Heart left ventricle (tissue), 16 donors: ENCODE measurements at regions not wholly inside any gene's neighbourhood (a gene's known extent, or its start where the extent isn't known, plus 50 kb on each side); places are given as distances from the start of the nearest gene placed in this dataset.
"Not testable (repeated sequence)": the region's sequence is repeated elsewhere in the genome, so short reads cannot be mapped to it uniquely, and the experiment has no call there.

ENCODE experiments used
- ATAC-seq, 4 donors: fragments of 200-7000 bp; cut with Tn5 transposase; one replicate each; pipeline ENCODE4 v1.9.1; 2020 to 2022; ENCODE audit warnings: moderate library complexity in 4 of 4, mild to moderate bottlenecking in 3 of 4, moderate number of reproducible peaks in 1 of 4
- DNase-seq, 5 donors: peaks; one replicate each; pipeline ENCODE4 v3.0.0-alpha.2; 2020
- H3K27ac ChIP-seq, 12 donors: fragments of 200-600 bp; sonication (generic) in 4 of 12; one replicate each; pipeline versions ENCODE4 v1.5.0 to v1.8.0; 2016 to 2022; ENCODE audit warnings: mild to moderate bottlenecking in 2 of 12
- H3K27me3 ChIP-seq, 9 donors: fragments of 200-600 bp; sonication (generic) in 2 of 9; one replicate each; pipeline versions ENCODE4 v1.5.1 to v1.8.0; 2016 to 2022; ENCODE audit warnings: mild to moderate bottlenecking in 3 of 9
- H3K36me3 ChIP-seq, 9 donors: fragments of 200-600 bp; sonication (generic) in 2 of 9; one replicate each; pipeline versions ENCODE4 v1.5.0 to v1.8.0; 2018 to 2022; ENCODE audit warnings: mild to moderate bottlenecking in 2 of 9
- H3K4me1 ChIP-seq, 12 donors: fragments of 200-600 bp; sonication (generic) in 4 of 12; one replicate each; pipeline versions ENCODE4 v1.5.0 to v1.8.0; 2016 to 2022; ENCODE audit warnings: mild to moderate bottlenecking in 3 of 12
- H3K4me3 ChIP-seq, 12 donors: fragments of 200-600 bp; sonication (generic) in 4 of 12; one replicate each; pipeline versions ENCODE4 v1.5.0 to v1.8.0; 2017 to 2022; ENCODE audit warnings: mild to moderate bottlenecking in 9 of 12, moderate library complexity in 4 of 12
- H3K9me3 ChIP-seq, 12 donors: fragments of 200-600 bp; sonication (generic) in 4 of 12; one replicate each; pipeline versions ENCODE4 v1.5.0 to v1.8.0; 2016 to 2022; ENCODE audit warnings: mild to moderate bottlenecking in 1 of 12
- CTCF ChIP-seq, 12 donors: fragments of 200-600 bp; sonication (generic) in 4 of 12; IDR thresholded peaks; one replicate each; pipeline versions ENCODE4 v1.5.0 to v1.8.0; 2018 to 2022; ENCODE audit warnings: antibody characterized with exemption in 12 of 12, mild to moderate bottlenecking in 5 of 12
- POLR2A ChIP-seq, 2 donors: fragments of 450-650 bp; IDR thresholded peaks; one replicate each; pipeline ENCODE4 v1.6.1; 2017; ENCODE audit warnings: antibody characterized with exemption in 2 of 2, mild to moderate bottlenecking in 2 of 2, moderate library complexity in 2 of 2
- WGBS, 4 donors: extraction: QIAGEN DNeasy Blood & Tissue Kit in 2 of 4; methylation state at CpG; one replicate each; pipeline versions ENCODE4 v1.1.5 to v1.1.7; 2013 to 2018; 5-methylcytosine and 5-hydroxymethylcytosine counted together
- intact Hi-C, 10 donors: fragments of 100-400 bp; cut with DNase I; formaldehyde crosslinking; loops; one replicate each; pipeline versions ENCODE4 v1.11.1 to v1.14.2; 2022
- donor health status: ischemic (EF 13 %, LVEDD 7.1; RV severe dilation, severe dysfunction).
- donor health status: healthy with polysubstance abuse.
- donor health status: DM: no; HTN: yes; CAD: no.
- donor health status: DM: no; HTN: no; CAD: no.
- donor health status: ischemic (EF 25% LVEDD 6.9; RV normal size, moderate dysfunction).
- donor health status: ischemic (EF 25% LVEDD 5.7; RV mildly dilated, moderate dysfunction).
- donor health status: healthy.
- donor health status: DM: yes; HTN: yes; CAD: no.
- donor health status: ischemic (EF 35%, LVEDD 5.7; RV mildly dilated, moderate dysfunction).
- donor health status: nonischemic (EF 11% LVEDD 7.7; RV severe dilation, severe dysfunction).
- donor health status: DM: yes; HTN: yes; CAD: no.
- donor health status: PGD.
- donor health status: ischemic (EF 29% LVEDD 5.4; RV normal size, mild dysfunction).
- donor health status: nonischemic (EF 23%, LVEDD 6.1; RV moderate dilation, normal function).

- DNase-seq = no peak
- Histone ChIP-seq H3K36me3 (no peaks in the 10 kb centered on the region), H3K9me3 (no peaks in the 10 kb centered on the region), H3K27ac (peak overlapping the region in 4 of 12 donors; percentile 3 to 43 (median 14)), H3K4me3 (no peak overlapping the region), H3K4me1 (peaks cover 0 to 27% (median 9%) of the 10 kb centered on the region in 12 donors), H3K27me3 (no peaks in the 10 kb centered on the region)
- TF ChIP-seq POLR2A (IDR thresholded peaks at IDR 0.05) = no peak
- TF ChIP-seq CTCF (IDR thresholded peaks at IDR 0.05) = no peak
- intact Hi-C loops = no loop called here
- peak; percentile 73 to 87 (median 84) for ATAC-seq
- 24 to 42% (median 28%) methylated on average over 3 of the region's 3 CpGs for WGBS, 4 donors
Measured at GRCh38 chr7:55308186-55308929, 56.8 kb upstream of the LANCL2 start.

GRCh38 chr7:55309040-55309991 lies 55.8 kb upstream of the LANCL2 start:
- Histone ChIP-seq H3K27ac (peak overlapping the region in 1 of 12 donors; percentile 13), H3K4me3 (no peak overlapping the region), H3K4me1 (peaks cover 0 to 27% (median 9%) of the 10 kb centered on the region in 12 donors), H3K9me3 (no peaks in the 10 kb centered on the region), H3K36me3 (no peaks in the 10 kb centered on the region), H3K27me3 (no peaks in the 10 kb centered on the region)
- intact Hi-C loops = no loop called here
- WGBS, 4 donors = 85 to 90% (median 87%) methylated on average over 17 of the region's 17 CpGs
- TF ChIP-seq CTCF (IDR thresholded peaks at IDR 0.05) (no peak), POLR2A (IDR thresholded peaks at IDR 0.05) (no peak)
- ATAC-seq (peak in 1 of 4 donors; percentile 13), DNase-seq (peak in 1 of 5 donors; percentile 61)

- 60 to 71% (median 65%) methylated on average over 8 of the region's 8 CpGs for whole genome bisulfite sequencing, 4 donors
- H3K27me3 ChIP-seq = no peaks in the 10 kb centered on the region
- no peak for DNase-seq
- peaks cover 0 to 27% (median 9%) of the 10 kb centered on the region in 12 donors for H3K4me1 ChIP-seq
- H3K9me3 ChIP-seq = no peaks in the 10 kb centered on the region
- TF ChIP-seq POLR2A (IDR thresholded peaks at IDR 0.05) = no peak
- TF ChIP-seq CTCF (IDR thresholded peaks at IDR 0.05) = no peak
- no peaks in the 10 kb centered on the region for H3K36me3 ChIP-seq
- ATAC-seq = no peak
- H3K4me3 ChIP-seq = no peak overlapping the region
- intact Hi-C loops = no loop called here
- no peak overlapping the region for H3K27ac ChIP-seq
Measured at GRCh38 chr7:55310287-55311025, 54.7 kb upstream of the LANCL2 start.

DNA sequence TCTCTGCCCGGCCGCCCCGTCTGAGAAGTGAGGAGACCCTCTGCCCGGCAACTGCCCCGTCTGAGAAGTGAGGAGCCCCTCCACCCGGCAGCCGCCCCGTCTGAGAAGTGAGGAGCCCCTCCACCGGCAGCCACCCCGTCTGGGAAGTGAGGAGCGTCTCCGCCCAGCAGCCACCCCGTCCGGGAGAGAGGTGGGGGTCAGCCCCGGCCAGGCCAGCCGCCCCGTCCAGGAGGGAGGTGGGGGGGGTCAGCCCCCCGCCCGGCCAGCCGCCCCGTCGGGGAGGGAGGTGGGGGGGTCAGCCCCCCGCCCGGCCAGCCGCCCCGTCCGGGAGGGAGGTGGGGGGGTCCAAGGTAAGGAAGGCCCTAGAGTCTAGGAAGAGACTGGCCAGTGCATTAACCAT lies 53.2 kb upstream of the LANCL2 start:
- H3K27ac ChIP-seq, H3K27me3 ChIP-seq, intact Hi-C loops, ATAC-seq, DNase-seq, H3K36me3 ChIP-seq, H3K4me3 ChIP-seq, H3K9me3 ChIP-seq: not testable (repeated sequence)
- WGBS, 4 donors = 89 to 96% (median 93%) methylated on average over 5 to 27 of the region's 27 CpGs
- H3K4me1 ChIP-seq = peaks cover 0 to 21% (median 8%) of the 10 kb centered on the region in 12 donors

DNA sequence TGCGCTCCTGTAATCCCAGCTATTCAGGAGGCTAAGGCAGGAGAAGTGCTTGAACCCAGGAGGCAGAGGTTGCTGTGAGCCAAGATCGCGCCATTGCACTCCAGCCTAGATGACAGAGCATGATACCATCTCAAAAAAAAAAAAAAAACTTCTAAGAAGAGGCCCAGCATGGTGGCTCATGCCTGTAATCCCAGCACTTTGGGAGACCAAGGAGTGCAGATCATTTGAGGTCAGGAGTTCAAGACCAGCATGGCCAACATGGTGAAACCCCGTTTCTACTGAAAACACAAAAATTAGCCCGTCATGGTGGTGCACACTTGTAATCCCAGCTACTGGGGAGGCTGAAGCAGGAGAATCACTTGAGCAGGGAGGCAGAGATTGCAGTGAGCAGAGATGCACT lies 51.5 kb upstream of the LANCL2 start:
- intact Hi-C loops, H3K27me3 ChIP-seq, H3K4me1 ChIP-seq, ATAC-seq, H3K9me3 ChIP-seq, H3K4me3 ChIP-seq, H3K27ac ChIP-seq, H3K36me3 ChIP-seq, DNase-seq: not testable (repeated sequence)
- 84 to 95% (median 87%) methylated on average over 5 of the region's 5 CpGs for WGBS, 4 donors
